Fibroblast of lung (primary cell): ENCODE measurements at regions not wholly inside any gene's neighbourhood (a gene's known extent, or its start where the extent isn't known, plus 50 kb on each side); places are given as distances from the start of the nearest gene placed in this dataset.

Experiments used
- EZH2 ChIP-seq: IDR thresholded peaks from 2 replicates; pipeline ENCODE4 v1.5.1; 2012; ENCODE audit warnings: low read length, control low read depth, mild to moderate bottlenecking; ENCODE audit errors: missing control alignments
- TF ChIP-seq, protein P1 (sequence below), 2 donors: IDR thresholded peaks in 1 of 2; conservative IDR thresholded peaks in 1 of 2; 1 replicate in 1 of 2; 2 replicates in 1 of 2; pipeline ENCODE4 v1.5.1; 2011 to 2012; ENCODE audit warnings: low read length in 2 of 2, control low read depth in 1 of 2, inconsistent platforms in 1 of 2, low read depth in 1 of 2, mild to moderate bottlenecking in 1 of 2

DNA sequence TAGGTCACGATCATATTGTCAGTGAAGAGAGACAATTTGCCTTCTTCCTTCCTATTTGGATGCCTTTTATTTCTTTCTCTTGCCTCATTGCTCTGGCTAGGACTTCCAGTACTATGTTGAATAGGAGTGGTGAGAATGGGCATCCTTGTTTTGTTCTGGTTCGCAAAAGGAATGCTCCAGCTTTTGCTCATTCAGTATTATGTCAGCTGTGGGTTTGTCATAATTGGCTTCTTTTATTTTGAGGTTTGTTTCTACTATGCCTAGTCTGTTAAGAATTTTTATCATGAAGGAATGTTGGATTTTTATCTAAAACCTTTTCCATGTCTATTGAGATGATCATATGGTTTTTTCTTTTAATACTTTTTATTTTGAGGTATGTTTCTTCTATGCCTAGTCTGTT, 152.3 kb upstream of the MAD2L1 start:
- TF ChIP-seq, protein P1, sequence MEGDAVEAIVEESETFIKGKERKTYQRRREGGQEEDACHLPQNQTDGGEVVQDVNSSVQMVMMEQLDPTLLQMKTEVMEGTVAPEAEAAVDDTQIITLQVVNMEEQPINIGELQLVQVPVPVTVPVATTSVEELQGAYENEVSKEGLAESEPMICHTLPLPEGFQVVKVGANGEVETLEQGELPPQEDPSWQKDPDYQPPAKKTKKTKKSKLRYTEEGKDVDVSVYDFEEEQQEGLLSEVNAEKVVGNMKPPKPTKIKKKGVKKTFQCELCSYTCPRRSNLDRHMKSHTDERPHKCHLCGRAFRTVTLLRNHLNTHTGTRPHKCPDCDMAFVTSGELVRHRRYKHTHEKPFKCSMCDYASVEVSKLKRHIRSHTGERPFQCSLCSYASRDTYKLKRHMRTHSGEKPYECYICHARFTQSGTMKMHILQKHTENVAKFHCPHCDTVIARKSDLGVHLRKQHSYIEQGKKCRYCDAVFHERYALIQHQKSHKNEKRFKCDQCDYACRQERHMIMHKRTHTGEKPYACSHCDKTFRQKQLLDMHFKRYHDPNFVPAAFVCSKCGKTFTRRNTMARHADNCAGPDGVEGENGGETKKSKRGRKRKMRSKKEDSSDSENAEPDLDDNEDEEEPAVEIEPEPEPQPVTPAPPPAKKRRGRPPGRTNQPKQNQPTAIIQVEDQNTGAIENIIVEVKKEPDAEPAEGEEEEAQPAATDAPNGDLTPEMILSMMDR (conservative IDR thresholded peaks at IDR 0.05 in 1 of 2, IDR thresholded peaks at IDR 0.05 in 1 of 2; ENCODE audit: low read depth in 1 of 2, low read length in 2 of 2) = no peak
- no peak for TF ChIP-seq EZH2
